PC-3 (cell line): ENCODE measurements at regions not wholly inside any gene's neighbourhood (a gene's known extent, or its start where the extent isn't known, plus 50 kb on each side); places are given as distances from the start of the nearest gene placed in this dataset.

ENCODE experiments used
- CTCF ChIP-seq: fragments of 300-600 bp; sonication (generic); conservative IDR thresholded peaks from 2 replicates; pipeline ENCODE4 v1.5.1; 2017; ENCODE audit warnings: antibody characterized with exemption, low read depth, mild to moderate bottlenecking, low read length
- EZH2 ChIP-seq: fragments of 300-600 bp; sonication (generic); IDR thresholded peaks from one replicate; pipeline ENCODE4 v1.6.1; 2017; ENCODE audit warnings: antibody characterized with exemption, mild to moderate bottlenecking, low read length; ENCODE audit not compliant: unreplicated experiment

GRCh38 chr1:93025572-93025971, 53.5 kb upstream of the MTF2 start:
- TF ChIP-seq CTCF (no peak), EZH2 (no peak)
